ENCODE measurements at regions not wholly inside any gene's neighbourhood (a gene's known extent, or its start where the extent isn't known, plus 50 kb on each side); places are given as distances from the start of the nearest gene placed in this dataset.
"Not testable (repeated sequence)": the region's sequence is repeated elsewhere in the genome, so short reads cannot be mapped to it uniquely, and the experiment has no call there.

- DNase-seq (ENCODE audit: low read depth in 3 of 3, low spot score in 2 of 3), result no peak
Observed at GRCh38 chr11:104705490-104706190, 192.6 kb downstream of the CASP12 start.

- no peak for DNase-seq (ENCODE audit: low read depth in 3 of 3, low spot score in 2 of 3)
Observed at GRCh38 chr11:104704888-104705287, 193.4 kb downstream of the CASP12 start.

- DNase-seq (ENCODE audit: low read depth in 3 of 3, low spot score in 2 of 3), result no peak
Observed at GRCh38 chr11:104704146-104704830, 194.0 kb downstream of the CASP12 start.

- DNase-seq (ENCODE audit: low read depth in 3 of 3, low spot score in 2 of 3), result no peak
Observed at GRCh38 chr11:104700609-104701008, 197.7 kb downstream of the CASP12 start.

GRCh38 chr11:104699981-104700380 is 198.3 kb downstream of the CASP12 start:
- DNase-seq (ENCODE audit: low read depth in 3 of 3, low spot score in 2 of 3), result no peak

- no peak for DNase-seq (ENCODE audit: low read depth in 3 of 3, low spot score in 2 of 3)
Observed at GRCh38 chr11:104695065-104695463, 203.2 kb downstream of the CASP12 start.

GRCh38 chr11:104694259-104695064 is 203.8 kb downstream of the CASP12 start:
- no peak for DNase-seq (ENCODE audit: low read depth in 3 of 3, low spot score in 2 of 3)

GRCh38 chr11:104692751-104693150 is 205.5 kb downstream of the CASP12 start:
- DNase-seq (ENCODE audit: low read depth in 3 of 3, low spot score in 2 of 3), result no peak

- DNase-seq (ENCODE audit: low read depth in 3 of 3, low spot score in 2 of 3), result no peak
Observed at GRCh38 chr11:104691129-104691528, 207.1 kb downstream of the CASP12 start.

GRCh38 chr11:104690241-104690640 is 208.0 kb downstream of the CASP12 start:
- no peak for DNase-seq (ENCODE audit: low read depth in 3 of 3, low spot score in 2 of 3)

GRCh38 chr11:104688731-104689130 is 209.5 kb downstream of the CASP12 start:
- DNase-seq (ENCODE audit: low read depth in 3 of 3, low spot score in 2 of 3), result no peak

GRCh38 chr11:104682206-104682605 is 216.1 kb downstream of the CASP12 start:
- no peak for DNase-seq (ENCODE audit: low read depth in 3 of 3, low spot score in 2 of 3)

- DNase-seq (ENCODE audit: low read depth in 3 of 3, low spot score in 2 of 3), result no peak
Observed at GRCh38 chr11:104679258-104679657, 219.0 kb downstream of the CASP12 start.

GRCh38 chr11:104678408-104678807 is 219.9 kb downstream of the CASP12 start:
- DNase-seq (ENCODE audit: low read depth in 3 of 3, low spot score in 2 of 3), result no peak

GRCh38 chr11:104677069-104677468 is 221.2 kb downstream of the CASP12 start:
- DNase-seq (ENCODE audit: low read depth in 3 of 3, low spot score in 2 of 3), result not testable (repeated sequence)

- DNase-seq (ENCODE audit: low read depth in 3 of 3, low spot score in 2 of 3), result no peak
Observed at GRCh38 chr11:104672897-104673296, 225.4 kb downstream of the CASP12 start.

GRCh38 chr11:104668797-104669463 is 229.3 kb downstream of the CASP12 start:
- DNase-seq (ENCODE audit: low read depth in 3 of 3, low spot score in 2 of 3), result no peak

- no peak for DNase-seq (ENCODE audit: low read depth in 3 of 3, low spot score in 2 of 3)
Observed at GRCh38 chr11:104666624-104667023, 231.6 kb downstream of the CASP12 start.

GRCh38 chr11:104665641-104666040 is 232.6 kb downstream of the CASP12 start:
- DNase-seq (ENCODE audit: low read depth in 3 of 3, low spot score in 2 of 3), result no peak

- DNase-seq (ENCODE audit: low read depth in 3 of 3, low spot score in 2 of 3), result no peak
Observed at GRCh38 chr11:104663190-104664140, 234.8 kb downstream of the CASP12 start.
